HCT116 (cell line): ENCODE measurements at regions not wholly inside any gene's neighbourhood (a gene's known extent, or its start where the extent isn't known, plus 50 kb on each side); places are given as distances from the start of the nearest gene placed in this dataset.
A peak's percentile ranks its signal among the peaks of the same experiment; 100 is the strongest.

ENCODE experiments used
- ATAC-seq: fragments of 200-7000 bp; cut with Tn5 transposase; 2 replicates; pipeline ENCODE4 v1.9.1; 2020; ENCODE audit warnings: mild to moderate bottlenecking, moderate library complexity
- BruUV-seq: library from RNA; stranded (reverse); fragments of 400-500 nt; replicated peaks from 2 replicates; lab custom pipeline; 2021; lab: Mats Ljungman, UMichigan
- CTCF ChIA-PET: fragments of 300-600 bp; sonication (Branson Sonifier 250); formaldehyde crosslinking; loops from one replicate; lab custom pipeline; 2021; ENCODE audit warnings: antibody characterized with exemption; lab: Charles Lee
- POLR2A ChIA-PET: fragments of 300-600, 350-600 bp; sonication (Branson Sonifier 250); formaldehyde crosslinking; loops from one replicate; lab custom pipeline; 2021; ENCODE audit warnings: antibody characterized with exemption; lab: Charles Lee
- RAD21 ChIA-PET, 2 experiments: fragments of 300-600 bp; sonication (Branson Sonifier 250); formaldehyde crosslinking; loops; one replicate each; lab custom pipeline; 2023; ENCODE audit warnings: low total read pairs in 2 of 2; ENCODE audit not compliant: uncharacterized antibody in 2 of 2, unreplicated experiment in 2 of 2, low non-redundant PET in 1 of 2; lab: Charles Lee
- DNase-seq: peaks from one replicate; pipeline ENCODE4 v3.0.0-alpha.2; 2010; ENCODE audit warnings: low read depth, low spot score
- H2AFZ ChIP-seq: fragments of 200-600 bp; shearing (Covaris generic), sonication (generic); 2 replicates; pipeline ENCODE4 v1.6.1; 2017; ENCODE audit warnings: low read depth, mixed run types, mixed read lengths, antibody characterized with exemption, low read length; ENCODE audit not compliant: poor library complexity, severe bottlenecking
- H3K27ac ChIP-seq: 2 replicates; pipeline ENCODE4 v1.5.1; 2012; ENCODE audit warnings: low read depth, low read length
- H3K27me3 ChIP-seq: fragments of 200-600 bp; sonication (generic); 2 replicates; pipeline ENCODE4 v1.6.1; 2016; ENCODE audit warnings: mixed run types, low read length, mixed read lengths; ENCODE audit not compliant: insufficient read depth
- H3K36me3 ChIP-seq, 2 experiments: fragments of 200-500 bp in 1 of 2; fragments of 200-600 bp in 1 of 2; sonication (Bioruptor generic) in 1 of 2; sonication (generic) in 1 of 2; 2 replicates each; pipeline versions ENCODE4 v1.5.1 to v1.6.1; 2014 to 2016; ENCODE audit warnings: low read length in 2 of 2, inconsistent platforms in 1 of 2, mixed read lengths in 1 of 2, mixed run types in 1 of 2; ENCODE audit not compliant: insufficient read depth in 2 of 2, control insufficient read depth in 1 of 2
- H3K4me1 ChIP-seq, 2 experiments: fragments of 200-600 bp in 1 of 2; sonication (generic) in 1 of 2; 2 replicates each; pipeline versions ENCODE4 v1.5.1 to v1.6.1; 2012 to 2017; ENCODE audit warnings: low read length in 2 of 2, inconsistent platforms in 1 of 2, mild to moderate bottlenecking in 1 of 2, mixed read lengths in 1 of 2, mixed run types in 1 of 2, moderate library complexity in 1 of 2; ENCODE audit not compliant: insufficient read depth in 2 of 2, control insufficient read depth in 1 of 2
- H3K4me2 ChIP-seq: fragments of 200-600 bp; sonication (generic); 2 replicates; pipeline ENCODE4 v1.6.1; 2017; ENCODE audit warnings: mixed run types, low read length, mixed read lengths
- H3K4me3 ChIP-seq, 2 experiments: fragments of 200-600 bp in 1 of 2; sonication (generic) in 1 of 2; replicated peaks in 1 of 2; 2 replicates each; pipeline ENCODE4 v1.5.1; 2011 to 2016; ENCODE audit warnings: low read length in 2 of 2, control low read depth in 1 of 2, low read depth in 1 of 2, mild to moderate bottlenecking in 1 of 2, mixed read lengths in 1 of 2, mixed run types in 1 of 2
- H3K79me2 ChIP-seq: fragments of 200-600 bp; sonication (generic); 2 replicates; pipeline ENCODE4 v1.6.1; 2017; ENCODE audit warnings: mild to moderate bottlenecking, mixed run types, low read length, moderate library complexity, mixed read lengths; ENCODE audit not compliant: insufficient read depth
- H3K9ac ChIP-seq: fragments of 200-600 bp; sonication (generic); 2 replicates; pipeline ENCODE4 v1.6.1; 2016; ENCODE audit warnings: low read length, mixed read lengths
- H3K9me2 ChIP-seq: fragments of 200-600 bp; sonication (generic), shearing (Covaris generic); 2 replicates; pipeline ENCODE4 v1.6.1; 2017; ENCODE audit warnings: mixed run types, mild to moderate bottlenecking, moderate library complexity; ENCODE audit not compliant: insufficient read depth
- H3K9me3 ChIP-seq, 2 experiments: fragments of 200-500 bp in 1 of 2; fragments of 200-600 bp in 1 of 2; sonication (Bioruptor generic) in 1 of 2; sonication (generic) in 1 of 2; 2 replicates each; pipeline ENCODE4 v1.6.1; 2014 to 2017; ENCODE audit warnings: low read length in 2 of 2, mixed read lengths in 2 of 2, inconsistent platforms in 1 of 2, low read depth in 1 of 2, mild to moderate bottlenecking in 1 of 2, mixed run types in 1 of 2, moderate library complexity in 1 of 2; ENCODE audit not compliant: control insufficient read depth in 1 of 2, insufficient read depth in 1 of 2
- H4K20me1 ChIP-seq: fragments of 200-600 bp; sonication (generic), shearing (Covaris generic); 2 replicates; pipeline ENCODE4 v1.6.1; 2017; ENCODE audit warnings: mixed run types, mild to moderate bottlenecking, moderate library complexity; ENCODE audit not compliant: insufficient read depth
- ATF3 ChIP-seq: IDR thresholded peaks from 2 replicates; pipeline ENCODE4 v1.6.1; 2012
- CEBPB ChIP-seq: IDR thresholded peaks from 2 replicates; pipeline ENCODE4 v1.6.1; 2012; ENCODE audit warnings: low read depth
- CTCF ChIP-seq, 3 experiments: fragments of 200-600 bp in 1 of 3; sonication (generic) in 1 of 3; IDR thresholded peaks in 2 of 3; conservative IDR thresholded peaks in 1 of 3; 2 replicates each; pipeline ENCODE4 v1.5.1; 2012 to 2017; ENCODE audit warnings: low read depth in 2 of 3, low read length in 2 of 3, antibody characterized with exemption in 1 of 3, borderline replicate concordance in 1 of 3, control low read depth in 1 of 3, mild to moderate bottlenecking in 1 of 3, mixed read lengths in 1 of 3, mixed run types in 1 of 3, moderate library complexity in 1 of 3; ENCODE audit not compliant: insufficient read depth in 1 of 3
- EGR1 ChIP-seq: IDR thresholded peaks from 2 replicates; pipeline ENCODE4 v1.6.1; 2012; ENCODE audit warnings: low read depth
- ELF1 ChIP-seq: IDR thresholded peaks from 2 replicates; pipeline ENCODE4 v1.6.1; 2012; ENCODE audit warnings: low read depth, borderline replicate concordance
- EZH2 ChIP-seq: fragments of 200-600 bp; sonication (generic); IDR thresholded peaks from 2 replicates; pipeline ENCODE4 v1.6.1; 2017; ENCODE audit warnings: antibody characterized with exemption, mixed run types
- EZH2phosphoT487 ChIP-seq: fragments of 200-600 bp; IDR thresholded peaks from 2 replicates; pipeline ENCODE4 v1.6.1; 2018; ENCODE audit warnings: antibody characterized with exemption, borderline replicate concordance
- FOSL1 ChIP-seq: IDR thresholded peaks from 2 replicates; pipeline ENCODE4 v1.6.1; 2012; ENCODE audit warnings: low read depth
- JUND ChIP-seq: IDR thresholded peaks from 2 replicates; pipeline ENCODE4 v1.6.1; 2012
- POLR2A ChIP-seq: IDR thresholded peaks from 2 replicates; pipeline ENCODE4 v1.7.0; 2011; ENCODE audit warnings: borderline replicate concordance; ENCODE audit not compliant: insufficient read depth, insufficient read length; ENCODE audit errors: extremely low read depth
- POLR2AphosphoS5 ChIP-seq: IDR thresholded peaks from 2 replicates; pipeline ENCODE4 v1.6.1; 2011; ENCODE audit warnings: mild to moderate bottlenecking, low read depth, low read length, moderate library complexity
- RAD21 ChIP-seq: IDR thresholded peaks from 2 replicates; pipeline ENCODE4 v1.6.1; 2012; ENCODE audit warnings: low read depth, mild to moderate bottlenecking
- REST ChIP-seq: IDR thresholded peaks from 2 replicates; pipeline ENCODE4 v1.6.1; 2012; ENCODE audit warnings: low read depth
- SIN3A ChIP-seq: IDR thresholded peaks from 2 replicates; pipeline ENCODE4 v1.6.1; 2012; ENCODE audit warnings: low read depth
- SP1 ChIP-seq: IDR thresholded peaks from 2 replicates; pipeline ENCODE4 v1.6.1; 2012; ENCODE audit warnings: low read depth
- SRF ChIP-seq: IDR thresholded peaks from 2 replicates; pipeline ENCODE4 v1.6.1; 2012; ENCODE audit warnings: low read depth
- TCF7L2 ChIP-seq: IDR thresholded peaks from 2 replicates; pipeline ENCODE4 v1.7.0; 2011; ENCODE audit warnings: borderline replicate concordance, inconsistent platforms; ENCODE audit not compliant: insufficient read depth, insufficient read length; ENCODE audit errors: extremely low read depth
- YY1 ChIP-seq: IDR thresholded peaks from 2 replicates; pipeline ENCODE4 v1.6.1; 2011; ENCODE audit warnings: low read length, low read depth, moderate library complexity, mild to moderate bottlenecking; ENCODE audit not compliant: insufficient replicate concordance; ENCODE audit errors: extremely low read depth
- ZBTB33 ChIP-seq: IDR thresholded peaks from 2 replicates; pipeline ENCODE4 v1.6.1; 2011; ENCODE audit warnings: mild to moderate bottlenecking, low read length, moderate library complexity; ENCODE audit not compliant: insufficient replicate concordance; ENCODE audit errors: extremely low read depth
- ZFX ChIP-seq: fragments of 450-650 bp; IDR thresholded peaks from 2 replicates; pipeline ENCODE4 v1.6.1; 2017
- ZNF274 ChIP-seq: fragments of 200-500 bp; sonication (Bioruptor generic); IDR thresholded peaks from 2 replicates; pipeline ENCODE4 v1.6.1; 2014; ENCODE audit warnings: mild to moderate bottlenecking, low read depth, low read length, inconsistent platforms
- intact Hi-C: fragments of 100-400 bp; cut with micrococcal nuclease; formaldehyde crosslinking; loops from 2 replicates; pipeline ENCODE4 v1.10.0; 2022

DNA sequence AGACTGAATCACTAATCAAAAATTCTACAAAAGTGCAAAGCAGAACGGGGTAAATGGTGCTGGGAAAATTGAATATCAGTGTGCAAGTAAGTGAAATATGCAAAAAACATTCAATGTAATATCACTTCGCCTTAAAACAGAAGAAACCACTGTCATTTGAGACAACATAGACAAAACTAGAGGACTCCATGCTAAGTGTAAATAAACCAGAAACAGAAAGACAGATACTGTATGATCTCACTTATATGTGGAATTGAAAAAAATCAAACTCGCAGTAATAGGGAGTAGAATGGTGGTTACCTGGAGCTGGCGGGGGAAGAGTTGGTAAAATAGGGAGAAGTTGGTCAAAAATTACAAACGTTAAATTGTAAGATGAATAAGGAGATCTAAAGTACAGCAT is 1420.0 kb upstream of the CDH2 start (continued):
- TF ChIP-seq ZBTB33 = no peak
- TF ChIP-seq, all 23 proteins: peak for 0

DNA sequence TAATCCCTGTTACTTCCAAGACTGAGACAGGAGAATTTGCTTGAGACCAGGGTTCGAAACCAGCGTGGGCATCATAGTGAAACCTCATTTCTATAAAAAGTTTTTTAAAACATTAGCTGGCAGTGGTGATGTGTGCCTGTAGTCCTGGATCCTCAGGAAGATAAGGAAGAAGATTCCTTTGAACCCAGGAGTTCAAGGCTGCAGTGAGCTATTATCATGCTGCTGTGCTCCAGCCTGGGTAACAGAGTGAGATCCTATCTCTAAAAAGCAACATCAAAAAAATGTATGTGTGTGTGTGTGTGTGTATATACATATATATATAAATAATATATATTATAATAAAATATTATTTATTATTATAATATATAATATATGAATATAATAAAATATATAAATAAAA is 1417.6 kb upstream of the CDH2 start:
- H3K9ac ChIP-seq = no peak overlapping the region
- H2AFZ ChIP-seq = peak overlapping the region; percentile 26
- ATAC-seq = no peak
- no peaks in the 10 kb centered on the region for H3K4me1 ChIP-seq
- H3K79me2 ChIP-seq = no peaks in the 10 kb centered on the region
- DNase-seq = no peak
- H4K20me1 ChIP-seq = no peaks in the 10 kb centered on the region
- H3K27me3 ChIP-seq = no peaks in the 10 kb centered on the region
- no peaks in the 10 kb centered on the region for H3K9me3 ChIP-seq
- ChIA-PET CTCF (no interaction called here), RAD21 (no interaction called here), POLR2A (no interaction called here)
- no TSS peak for BruUV-seq
- H3K4me2 ChIP-seq = no peak overlapping the region
- no peak overlapping the region for H3K4me3 ChIP-seq
- no peak for TF ChIP-seq SIN3A
- TF ChIP-seq ZFX = no peak
- no peak for TF ChIP-seq ZNF274
- TF ChIP-seq SP1 = no peak
- TF ChIP-seq JUND = no peak
- no peak for TF ChIP-seq TCF7L2
- no peak for TF ChIP-seq CEBPB
- TF ChIP-seq POLR2AphosphoS5 = no peak
- no peak for TF ChIP-seq ELF1
- TF ChIP-seq SRF = no peak
- TF ChIP-seq RAD21 = no peak
- TF ChIP-seq YY1 = no peak
- no peak for TF ChIP-seq EGR1
- no peak for TF ChIP-seq EZH2
- no peak for TF ChIP-seq FOSL1
- TF ChIP-seq CTCF (IDR thresholded peaks at IDR 0.05 in 2 of 3, conservative IDR thresholded peaks at IDR 0.05 in 1 of 3; ENCODE audit: borderline replicate concordance in 1 of 3, insufficient read depth in 1 of 3, low read depth in 2 of 3, low read length in 2 of 3) = no peak
- TF ChIP-seq POLR2A = no peak
- TF ChIP-seq ATF3 = no peak
- TF ChIP-seq EZH2phosphoT487 = no peak
- no peak for TF ChIP-seq REST
- no peaks in the 10 kb centered on the region for H3K36me3 ChIP-seq
- H3K9me2 ChIP-seq = no peaks in the 10 kb centered on the region
- H3K27ac ChIP-seq = no peak overlapping the region
- intact Hi-C loops = no loop called here
